ENCODE measurements at regions not wholly inside any gene's neighbourhood (a gene's known extent, or its start where the extent isn't known, plus 50 kb on each side); places are given as distances from the start of the nearest gene placed in this dataset.

GRCh38 chr11:15341587-15341986 lies 226.9 kb downstream of the INSC start:
- Histone ChIP-seq H3K18ac (ENCODE audit: insufficient read length, low read depth, low read length) (no peak overlapping the region), H3K4ac (ENCODE audit: low read depth, low read length) (no peak overlapping the region), H3K23ac (ENCODE audit: insufficient read length, low read depth, low read length) (no peak overlapping the region), H4K5ac (ENCODE audit: insufficient read length, low read depth, low read length) (no peak overlapping the region), H2BK5ac (ENCODE audit: insufficient read length, low read length) (no peak overlapping the region), H3K79me2 (ENCODE audit: insufficient read depth, low read length) (no peaks in the 10 kb centered on the region), H2BK20ac (ENCODE audit: low read depth, low read length, poor library complexity, severe bottlenecking) (no peak overlapping the region), H3K4me2 (ENCODE audit: insufficient read depth, insufficient read length, low read length) (no peak overlapping the region), H4K20me1 (ENCODE audit: control insufficient read depth, insufficient read depth, insufficient read length) (no peaks in the 10 kb centered on the region), H3K79me1 (ENCODE audit: insufficient read depth, low read depth, low read length, poor library complexity, severe bottlenecking) (no peaks in the 10 kb centered on the region), H2BK12ac (ENCODE audit: insufficient read length, low read depth, low read length) (no peak overlapping the region), H3K27ac (ENCODE audit: insufficient read length, low read depth, low read length) (no peak overlapping the region), H4K8ac (replicated peaks; ENCODE audit: insufficient read length, low read depth, low read length) (no peak overlapping the region), H3K27me3 (ENCODE audit: insufficient read depth, low read length) (no peaks in the 10 kb centered on the region), H3K4me1 (ENCODE audit: insufficient read depth, low read length) (no peaks in the 10 kb centered on the region), H3T11ph (ENCODE audit: low read length) (no peak overlapping the region), H3K14ac (ENCODE audit: insufficient read depth, low read length) (no peak overlapping the region), H3K9me3 (ENCODE audit: control insufficient read depth, low read depth, low read length) (no peaks in the 10 kb centered on the region), H2AFZ (ENCODE audit: low read length) (no peak overlapping the region), H2BK15ac (ENCODE audit: low read depth, low read length) (no peak overlapping the region), H3K56ac (ENCODE audit: insufficient read length, low read depth, low read length) (no peak overlapping the region), H3K23me2 (ENCODE audit: insufficient read length, low read depth, low read length, poor library complexity, severe bottlenecking) (no peaks in the 10 kb centered on the region), H3K9ac (ENCODE audit: extremely low read depth, insufficient read length, low read length) (no peak overlapping the region), H2AK5ac (ENCODE audit: insufficient read length, low read length) (no peak overlapping the region), H2BK120ac (ENCODE audit: low read depth, low read length, poor library complexity, severe bottlenecking) (no peak overlapping the region), H4K91ac (ENCODE audit: insufficient read length, low read depth, low read length) (no peak overlapping the region)
- TF ChIP-seq CTCF (conservative IDR thresholded peaks at IDR 0.05) = no peak
- peaks cover 22 to 29% of the 10 kb centered on the region in 2 experiments for H3K4me1 Mint-ChIP-seq
- WGBS (ENCODE audit: extremely low coverage, insufficient read length, low lambda C conversion rate) = no CpG with 5 or more reads among the region's 1 CpG
- DNase-seq = no peak
- peaks cover 3 to 20% (median 11%) of the 10 kb centered on the region in 3 experiments for H3K36me3 Mint-ChIP-seq (ENCODE audit: insufficient read depth in 1 of 3, low read depth in 3 of 3)
- no peak overlapping the region for H3K4me3 Mint-ChIP-seq
- peaks cover 12 to 13% of the 10 kb centered on the region in 2 experiments for H3K9me3 Mint-ChIP-seq
- no peak overlapping the region for H3K27ac Mint-ChIP-seq
- H3K27me3 Mint-ChIP-seq (ENCODE audit: low read depth) = no peaks in the 10 kb centered on the region; the same call in 1 of the 2 replicates

Measured in H9 (cell line).